Subcutaneous abdominal adipose tissue (tissue), 5 donors: ENCODE measurements at regions not wholly inside any gene's neighbourhood (a gene's known extent, or its start where the extent isn't known, plus 50 kb on each side); places are given as distances from the start of the nearest gene placed in this dataset.
"Not testable (repeated sequence)": the region's sequence is repeated elsewhere in the genome, so short reads cannot be mapped to it uniquely, and the experiment has no call there.

Experiments
- H3K27ac ChIP-seq: one replicate; pipeline ENCODE4 v1.7.0; 2013; ENCODE audit warnings: low read depth, mild to moderate bottlenecking, inconsistent platforms, low read length, moderate library complexity
- H3K27me3 ChIP-seq, 5 donors: one replicate each; pipeline ENCODE4 v1.7.0; 2013; ENCODE audit warnings: low read length in 5 of 5, inconsistent platforms in 1 of 5; ENCODE audit not compliant: control insufficient read depth in 5 of 5, insufficient read depth in 4 of 5
- H3K36me3 ChIP-seq, 5 donors: one replicate each; pipeline ENCODE4 v1.7.0; 2013; ENCODE audit warnings: low read length in 5 of 5; ENCODE audit not compliant: control insufficient read depth in 5 of 5, insufficient read depth in 5 of 5
- H3K4me1 ChIP-seq, 5 donors: one replicate each; pipeline ENCODE4 v1.7.0; 2013; ENCODE audit warnings: low read length in 5 of 5, mild to moderate bottlenecking in 3 of 5, moderate library complexity in 1 of 5; ENCODE audit not compliant: control insufficient read depth in 5 of 5, insufficient read depth in 5 of 5
- H3K4me3 ChIP-seq, 5 donors: one replicate each; pipeline ENCODE4 v1.7.0; 2013; ENCODE audit warnings: low read length in 5 of 5, low read depth in 1 of 5
- H3K9ac ChIP-seq, 5 donors: one replicate each; pipeline ENCODE4 v1.7.0; 2013; ENCODE audit warnings: low read length in 5 of 5, mild to moderate bottlenecking in 4 of 5, moderate library complexity in 3 of 5
- H3K9me3 ChIP-seq, 5 donors: one replicate each; pipeline ENCODE4 v1.7.0; 2013; ENCODE audit warnings: low read length in 5 of 5; ENCODE audit not compliant: control insufficient read depth in 5 of 5
- donor health status: healthy.
- donor health status: healthy.
- donor health status: healthy.
- donor health status: healthy.
- donor health status: healthy.

- H3K4me3 ChIP-seq, H3K4me1 ChIP-seq, H3K9ac ChIP-seq, H3K9me3 ChIP-seq, H3K36me3 ChIP-seq, H3K27ac ChIP-seq, H3K27me3 ChIP-seq: not testable (repeated sequence)
Observed at GRCh38 chr4:4004036-4004435, 222.7 kb downstream of the OTOP1 start.

- not testable (repeated sequence) for H3K9ac ChIP-seq, H3K27ac ChIP-seq, H3K9me3 ChIP-seq, H3K27me3 ChIP-seq, H3K36me3 ChIP-seq, H3K4me1 ChIP-seq, H3K4me3 ChIP-seq
Observed at GRCh38 chr4:4004702-4005101, 222.0 kb downstream of the OTOP1 start.

- H3K9me3 ChIP-seq, H3K4me3 ChIP-seq, H3K36me3 ChIP-seq, H3K27me3 ChIP-seq, H3K4me1 ChIP-seq, H3K9ac ChIP-seq, H3K27ac ChIP-seq: not testable (repeated sequence)
Observed at GRCh38 chr4:4006356-4006755, 220.4 kb downstream of the OTOP1 start.

- not testable (repeated sequence) for H3K9me3 ChIP-seq, H3K4me3 ChIP-seq, H3K27me3 ChIP-seq, H3K36me3 ChIP-seq, H3K27ac ChIP-seq, H3K9ac ChIP-seq, H3K4me1 ChIP-seq
Observed at GRCh38 chr4:4019071-4019470, 207.7 kb downstream of the OTOP1 start.

- not testable (repeated sequence) for H3K4me1 ChIP-seq, H3K36me3 ChIP-seq, H3K4me3 ChIP-seq, H3K9ac ChIP-seq, H3K27me3 ChIP-seq, H3K27ac ChIP-seq, H3K9me3 ChIP-seq
Observed at GRCh38 chr4:4021161-4021560, 205.6 kb downstream of the OTOP1 start.

GRCh38 chr4:4026708-4027107 lies 200.0 kb downstream of the OTOP1 start:
- H3K36me3 ChIP-seq, H3K9ac ChIP-seq, H3K4me3 ChIP-seq, H3K27me3 ChIP-seq, H3K4me1 ChIP-seq, H3K27ac ChIP-seq, H3K9me3 ChIP-seq: not testable (repeated sequence)

GRCh38 chr4:4028752-4029151 lies 198.0 kb downstream of the OTOP1 start:
- not testable (repeated sequence) for H3K4me1 ChIP-seq

GRCh38 chr4:4030509-4030908 lies 196.2 kb downstream of the OTOP1 start:
- H3K4me1 ChIP-seq, H3K9me3 ChIP-seq, H3K9ac ChIP-seq, H3K4me3 ChIP-seq, H3K27me3 ChIP-seq, H3K27ac ChIP-seq, H3K36me3 ChIP-seq: not testable (repeated sequence)

More at GRCh38 chr4:4028752-4029151, 198.0 kb downstream of the OTOP1 start:
- H3K9ac ChIP-seq, H3K27ac ChIP-seq, H3K4me3 ChIP-seq, H3K9me3 ChIP-seq, H3K27me3 ChIP-seq, H3K36me3 ChIP-seq: not testable (repeated sequence)

- H3K27me3 ChIP-seq, H3K27ac ChIP-seq, H3K4me3 ChIP-seq, H3K9ac ChIP-seq, H3K9me3 ChIP-seq, H3K4me1 ChIP-seq, H3K36me3 ChIP-seq: not testable (repeated sequence)
Observed at GRCh38 chr4:4031446-4032135, 195.1 kb downstream of the OTOP1 start.

GRCh38 chr4:4032364-4032763 lies 194.4 kb downstream of the OTOP1 start:
- H3K4me1 ChIP-seq, H3K27ac ChIP-seq, H3K9ac ChIP-seq, H3K9me3 ChIP-seq, H3K27me3 ChIP-seq, H3K36me3 ChIP-seq, H3K4me3 ChIP-seq: not testable (repeated sequence)
